C4-2B (cell line): ENCODE measurements at regions not wholly inside any gene's neighbourhood (a gene's known extent, or its start where the extent isn't known, plus 50 kb on each side); places are given as distances from the start of the nearest gene placed in this dataset.

Experiments
- ZFX ChIP-seq: fragments of 450-650 bp; IDR thresholded peaks from 2 replicates; pipeline ENCODE4 v1.6.1; 2017
- TF ChIP-seq, protein P1 (sequence below): fragments of 450-650 bp; conservative IDR thresholded peaks from 2 replicates; pipeline ENCODE4 v1.5.1; 2017; ENCODE audit warnings: mild to moderate bottlenecking

DNA sequence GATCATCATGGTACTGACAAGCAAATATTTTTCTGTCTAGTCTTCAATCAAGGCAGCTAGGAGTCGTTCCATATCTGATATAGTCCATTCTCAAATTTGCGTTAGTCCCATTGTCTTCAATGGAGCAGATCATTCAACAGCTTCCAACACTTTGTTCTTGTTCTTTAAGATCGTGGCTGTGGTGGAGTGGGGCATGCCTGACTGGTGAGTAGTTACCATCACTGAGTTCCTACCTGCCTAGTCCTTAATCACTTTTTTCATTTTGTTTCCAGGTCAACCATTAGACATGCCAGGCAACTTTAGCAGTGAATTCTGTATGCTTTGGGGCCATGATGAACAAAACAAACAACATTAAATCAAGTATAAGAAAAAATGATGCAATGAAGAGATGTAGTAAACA, 693.1 kb upstream of the KIRREL3 start:
- TF ChIP-seq, protein P1, sequence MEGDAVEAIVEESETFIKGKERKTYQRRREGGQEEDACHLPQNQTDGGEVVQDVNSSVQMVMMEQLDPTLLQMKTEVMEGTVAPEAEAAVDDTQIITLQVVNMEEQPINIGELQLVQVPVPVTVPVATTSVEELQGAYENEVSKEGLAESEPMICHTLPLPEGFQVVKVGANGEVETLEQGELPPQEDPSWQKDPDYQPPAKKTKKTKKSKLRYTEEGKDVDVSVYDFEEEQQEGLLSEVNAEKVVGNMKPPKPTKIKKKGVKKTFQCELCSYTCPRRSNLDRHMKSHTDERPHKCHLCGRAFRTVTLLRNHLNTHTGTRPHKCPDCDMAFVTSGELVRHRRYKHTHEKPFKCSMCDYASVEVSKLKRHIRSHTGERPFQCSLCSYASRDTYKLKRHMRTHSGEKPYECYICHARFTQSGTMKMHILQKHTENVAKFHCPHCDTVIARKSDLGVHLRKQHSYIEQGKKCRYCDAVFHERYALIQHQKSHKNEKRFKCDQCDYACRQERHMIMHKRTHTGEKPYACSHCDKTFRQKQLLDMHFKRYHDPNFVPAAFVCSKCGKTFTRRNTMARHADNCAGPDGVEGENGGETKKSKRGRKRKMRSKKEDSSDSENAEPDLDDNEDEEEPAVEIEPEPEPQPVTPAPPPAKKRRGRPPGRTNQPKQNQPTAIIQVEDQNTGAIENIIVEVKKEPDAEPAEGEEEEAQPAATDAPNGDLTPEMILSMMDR = no peak
- TF ChIP-seq ZFX = no peak
